Activated T-cell treated with anti-CD3 and anti-CD28 coated beads, Interleukin-2, amount 50 U/mL, for 72 hours (primary cell): ENCODE measurements at regions not wholly inside any gene's neighbourhood (a gene's known extent, or its start where the extent isn't known, plus 50 kb on each side); places are given as distances from the start of the nearest gene placed in this dataset.
"Not testable (repeated sequence)": the region's sequence is repeated elsewhere in the genome, so short reads cannot be mapped to it uniquely, and the experiment has no call there.

Experiments used
- ATAC-seq, 2 donors: fragments of 150-1000 bp; cut with Tn5 transposase; replicated peaks in 1 of 2; 2 replicates each; pipeline ENCODE4 v1.10.0; 2021; ENCODE audit warnings: moderate library complexity in 2 of 2, mild to moderate bottlenecking in 1 of 2
- DNase-seq, 2 donors: peaks; one replicate each; pipeline ENCODE4 v3.0.0; 2021 to 2022; ENCODE audit warnings: mixed read lengths in 1 of 2
- H3K27ac Mint-ChIP-seq: one replicate; pipeline ENCODE4 v1.8.0; 2022; ENCODE audit warnings: mild to moderate bottlenecking, moderate library complexity, mixed read lengths
- H3K27me3 Mint-ChIP-seq: one replicate; pipeline ENCODE4 v1.8.0; 2022; ENCODE audit warnings: low read depth, mixed read lengths
- H3K36me3 Mint-ChIP-seq, 2 donors: one replicate each; pipeline ENCODE4 v1.8.0; 2022; ENCODE audit warnings: mixed read lengths in 2 of 2, mild to moderate bottlenecking in 1 of 2; ENCODE audit not compliant: insufficient read depth in 2 of 2
- H3K4me1 Mint-ChIP-seq: one replicate; pipeline ENCODE4 v1.8.0; 2022; ENCODE audit warnings: low read depth, mixed read lengths
- H3K4me3 Mint-ChIP-seq, 2 donors: one replicate each; pipeline ENCODE4 v1.8.0; 2022; ENCODE audit warnings: mild to moderate bottlenecking in 2 of 2, mixed read lengths in 2 of 2, moderate library complexity in 2 of 2
- H3K9me3 Mint-ChIP-seq, 2 donors: one replicate each; pipeline ENCODE4 v1.8.0; 2022; ENCODE audit warnings: mixed read lengths in 2 of 2

- no peak for DNase-seq
- Mint-ChIP-seq H3K27ac (no peak overlapping the region), H3K4me3 (no peak overlapping the region), H3K9me3 (no peaks in the 10 kb centered on the region), H3K4me1 (no peaks in the 10 kb centered on the region), H3K27me3 (no peaks in the 10 kb centered on the region), H3K36me3 (no peaks in the 10 kb centered on the region)
- ATAC-seq: no peak
These were observed 86.7 kb upstream of the ESRRB start for GRCh38 chr14:76289276-76289675.

- DNase-seq: no peak
- Mint-ChIP-seq H3K27ac (no peak overlapping the region), H3K4me1 (no peaks in the 10 kb centered on the region), H3K9me3 (no peaks in the 10 kb centered on the region), H3K4me3 (no peak overlapping the region), H3K27me3 (no peaks in the 10 kb centered on the region), H3K36me3 (no peaks in the 10 kb centered on the region)
- ATAC-seq: no peak
These were observed 83.4 kb upstream of the ESRRB start for GRCh38 chr14:76292561-76292960.

- H3K27me3 Mint-ChIP-seq: no peaks in the 10 kb centered on the region
- DNase-seq: no peak
- H3K9me3 Mint-ChIP-seq: no peaks in the 10 kb centered on the region
- no peak overlapping the region for H3K4me3 Mint-ChIP-seq
- H3K4me1 Mint-ChIP-seq: no peaks in the 10 kb centered on the region
- H3K27ac Mint-ChIP-seq: no peak overlapping the region
- no peaks in the 10 kb centered on the region for H3K36me3 Mint-ChIP-seq
- no peak for ATAC-seq
These were observed 82.7 kb upstream of the ESRRB start for GRCh38 chr14:76293221-76293620.

GRCh38 chr14:76293923-76294322 lies 82.0 kb upstream of the ESRRB start:
- ATAC-seq (no peak), DNase-seq (no peak)
- Mint-ChIP-seq H3K4me3 (no peak overlapping the region), H3K27me3 (no peaks in the 10 kb centered on the region), H3K4me1 (no peaks in the 10 kb centered on the region), H3K36me3 (no peaks in the 10 kb centered on the region), H3K27ac (no peak overlapping the region), H3K9me3 (no peaks in the 10 kb centered on the region)

GRCh38 chr14:76294876-76295275 lies 81.1 kb upstream of the ESRRB start:
- Mint-ChIP-seq H3K27me3 (no peaks in the 10 kb centered on the region), H3K36me3 (no peaks in the 10 kb centered on the region)

DNA sequence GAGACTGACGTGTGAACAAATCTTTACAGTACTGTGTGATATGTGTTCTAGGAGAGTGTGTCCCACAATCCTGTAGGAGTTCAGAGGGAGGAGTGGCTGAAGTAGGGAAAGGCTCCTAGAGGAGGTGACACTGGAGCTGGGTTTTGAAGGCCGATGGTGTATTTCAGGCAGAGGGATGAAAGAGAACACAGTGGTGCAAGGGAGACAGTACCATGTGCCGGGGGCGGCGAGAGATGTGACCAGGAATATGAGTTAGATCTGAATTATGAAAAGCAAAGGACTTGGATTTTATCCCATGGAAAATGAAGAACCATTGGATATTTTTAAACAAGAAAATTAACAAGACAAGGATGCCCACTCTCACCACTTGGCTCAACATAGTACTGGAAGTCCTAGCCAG lies 77.0 kb upstream of the ESRRB start:
- H3K4me3 Mint-ChIP-seq: no peak overlapping the region
- H3K27ac Mint-ChIP-seq: no peak overlapping the region
- H3K27me3 Mint-ChIP-seq: no peaks in the 10 kb centered on the region
- no peaks in the 10 kb centered on the region for H3K9me3 Mint-ChIP-seq
- ATAC-seq (no peak), DNase-seq (no peak)
- H3K4me1 Mint-ChIP-seq: no peaks in the 10 kb centered on the region
- no peaks in the 10 kb centered on the region for H3K36me3 Mint-ChIP-seq

More at GRCh38 chr14:76294876-76295275, 81.1 kb upstream of the ESRRB start:
- no peak overlapping the region for H3K27ac Mint-ChIP-seq
- no peaks in the 10 kb centered on the region for H3K4me1 Mint-ChIP-seq
- DNase-seq (no peak), ATAC-seq (no peak)
- no peaks in the 10 kb centered on the region for H3K9me3 Mint-ChIP-seq
- H3K4me3 Mint-ChIP-seq: no peak overlapping the region

- H3K4me3 Mint-ChIP-seq, H3K36me3 Mint-ChIP-seq, H3K27me3 Mint-ChIP-seq, H3K9me3 Mint-ChIP-seq, H3K27ac Mint-ChIP-seq, ATAC-seq, DNase-seq, H3K4me1 Mint-ChIP-seq: not testable (repeated sequence)
These were observed 72.7 kb upstream of the ESRRB start for GRCh38 chr14:76303188-76303587.

- H3K9me3 Mint-ChIP-seq: no peaks in the 10 kb centered on the region
- H3K36me3 Mint-ChIP-seq: no peaks in the 10 kb centered on the region
- DNase-seq (no peak), ATAC-seq (no peak)
- no peak overlapping the region for H3K4me3 Mint-ChIP-seq
- H3K27ac Mint-ChIP-seq: no peak overlapping the region
- H3K4me1 Mint-ChIP-seq: no peaks in the 10 kb centered on the region
- H3K27me3 Mint-ChIP-seq: no peaks in the 10 kb centered on the region
These were observed 71.2 kb upstream of the ESRRB start for GRCh38 chr14:76304536-76305267.

DNA sequence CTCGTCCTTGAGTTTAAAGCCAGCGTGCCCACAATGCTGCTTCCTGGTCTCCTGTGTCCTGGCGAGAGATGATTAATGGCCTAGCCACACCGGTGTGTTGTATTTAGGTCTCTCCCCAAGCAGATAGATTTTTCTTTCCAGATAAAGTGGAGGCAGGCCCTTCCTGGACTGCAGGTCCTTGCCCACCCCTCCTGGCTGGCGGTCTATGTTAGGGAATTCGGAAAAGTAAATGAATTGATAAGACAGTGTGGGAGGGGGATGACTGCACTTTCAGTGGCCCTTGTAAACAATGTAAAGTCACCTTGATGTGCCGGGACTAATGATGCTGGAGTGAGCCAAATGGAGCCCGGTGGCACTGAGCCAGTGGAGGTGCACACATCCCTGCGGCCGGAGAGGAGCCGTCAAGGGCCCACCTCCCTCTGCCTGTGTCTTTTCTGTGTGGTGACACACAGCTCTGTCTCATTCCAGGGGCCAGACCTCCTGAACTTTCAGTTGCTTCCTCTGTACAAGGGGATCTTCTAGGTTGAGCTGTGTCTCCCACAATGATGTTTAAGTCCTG lies 70.6 kb upstream of the ESRRB start:
- Mint-ChIP-seq H3K36me3 (no peaks in the 10 kb centered on the region), H3K9me3 (no peaks in the 10 kb centered on the region), H3K4me3 (no peak overlapping the region), H3K27me3 (peaks cover 3% of the 10 kb centered on the region), H3K4me1 (no peaks in the 10 kb centered on the region), H3K27ac (no peak overlapping the region)
- DNase-seq: no peak
- no peak for ATAC-seq

DNA sequence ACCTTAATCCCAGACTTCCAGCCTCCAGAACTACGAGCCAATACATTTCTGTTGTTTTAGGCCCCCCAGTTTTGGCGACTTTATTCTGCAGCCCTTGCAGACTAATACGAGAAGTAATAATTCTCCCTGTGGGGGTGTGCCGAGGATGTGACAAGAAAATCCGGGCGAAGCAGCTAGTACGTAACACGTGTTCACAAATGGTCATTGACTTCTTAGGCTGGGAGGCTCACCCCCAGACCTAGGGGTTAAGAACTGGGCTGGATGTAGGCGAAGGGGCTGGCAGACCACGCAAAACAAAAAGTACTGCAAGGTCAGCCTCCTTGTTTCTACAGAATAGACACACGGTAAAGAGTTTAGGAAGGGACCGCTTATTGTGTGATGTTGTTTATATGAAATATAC lies 69.8 kb upstream of the ESRRB start:
- H3K4me1 Mint-ChIP-seq: peaks cover 7% of the 10 kb centered on the region
- no peaks in the 10 kb centered on the region for H3K9me3 Mint-ChIP-seq
- ATAC-seq (no peak), DNase-seq (no peak)
- H3K27ac Mint-ChIP-seq: no peak overlapping the region
- H3K36me3 Mint-ChIP-seq: no peaks in the 10 kb centered on the region
- peaks cover 10% of the 10 kb centered on the region for H3K27me3 Mint-ChIP-seq
- H3K4me3 Mint-ChIP-seq: no peak overlapping the region

GRCh38 chr14:76307786-76308780 lies 67.9 kb upstream of the ESRRB start:
- no peak overlapping the region for H3K27ac Mint-ChIP-seq
- no peak overlapping the region for H3K4me3 Mint-ChIP-seq
- H3K4me1 Mint-ChIP-seq: peaks cover 11% of the 10 kb centered on the region
- no peaks in the 10 kb centered on the region for H3K36me3 Mint-ChIP-seq
- no peaks in the 10 kb centered on the region for H3K9me3 Mint-ChIP-seq
- peaks cover 29% of the 10 kb centered on the region for H3K27me3 Mint-ChIP-seq
- ATAC-seq (no peak), DNase-seq (no peak)

DNA sequence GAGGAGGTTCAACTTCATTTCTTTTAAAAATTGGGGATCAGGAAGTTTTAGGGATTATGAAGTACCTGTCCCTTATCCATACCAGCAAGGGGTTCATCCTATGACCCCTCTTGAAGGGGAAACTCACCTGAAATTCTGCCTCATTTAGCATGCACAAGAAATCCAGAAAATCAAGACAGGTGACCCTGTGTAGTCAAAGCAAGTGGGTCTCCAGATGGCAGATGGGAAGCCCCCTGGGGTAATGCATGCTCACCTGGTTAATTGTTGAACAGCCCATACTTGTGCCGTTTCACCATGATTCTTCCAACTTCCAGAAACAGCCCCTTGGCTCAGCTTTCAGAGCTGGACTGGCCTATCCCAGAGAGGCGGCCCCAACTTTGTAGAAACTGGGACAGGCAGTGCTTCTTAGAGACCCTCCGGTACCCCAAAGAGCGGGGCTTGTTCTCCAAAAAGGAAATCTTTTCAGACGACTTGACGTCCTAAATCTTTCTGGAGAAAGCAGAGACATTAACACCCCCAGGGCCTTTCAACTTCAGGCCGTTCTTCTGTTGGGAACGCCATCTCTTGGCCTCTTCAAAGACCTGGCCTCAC lies 66.3 kb upstream of the ESRRB start:
- H3K27me3 Mint-ChIP-seq: peaks cover 35% of the 10 kb centered on the region
- no peak for ATAC-seq
- no peak for DNase-seq
- H3K9me3 Mint-ChIP-seq: no peaks in the 10 kb centered on the region
- no peak overlapping the region for H3K27ac Mint-ChIP-seq
- H3K4me1 Mint-ChIP-seq: peaks cover 11% of the 10 kb centered on the region
- no peaks in the 10 kb centered on the region for H3K36me3 Mint-ChIP-seq
- H3K4me3 Mint-ChIP-seq: no peak overlapping the region
